Stimulated activated CD4-positive, alpha-beta T cell treated with anti-CD3 and anti-CD28 coated beads, TNF-alpha, amount 100 ng/mL, for 1 hour (primary cell): ENCODE measurements at regions not wholly inside any gene's neighbourhood (a gene's known extent, or its start where the extent isn't known, plus 50 kb on each side); places are given as distances from the start of the nearest gene placed in this dataset.
"Not testable (repeated sequence)": the region's sequence is repeated elsewhere in the genome, so short reads cannot be mapped to it uniquely, and the experiment has no call there.

Experiments used
- DNase-seq, 3 donors: peaks; one replicate each; pipeline ENCODE4 v3.0.0-alpha.2; 2020; ENCODE audit warnings: low read depth in 3 of 3, low spot score in 1 of 3

GRCh38 chr9:15113288-15113687, 193.7 kb downstream of the TTC39B start:
- no peak for DNase-seq

GRCh38 chr9:15111071-15111470, 195.9 kb downstream of the TTC39B start:
- DNase-seq, result no peak

GRCh38 chr9:15104826-15105420, 194.7 kb upstream of the FREM1 start:
- peak in 2 of 3 donors; percentile 0 for DNase-seq

GRCh38 chr9:15103290-15103689, 193.1 kb upstream of the FREM1 start:
- no peak for DNase-seq

GRCh38 chr9:15101095-15101494, 190.9 kb upstream of the FREM1 start:
- DNase-seq, result no peak

- DNase-seq, result no peak
These were observed 190.3 kb upstream of the FREM1 start for GRCh38 chr9:15100571-15100970.

GRCh38 chr9:15096972-15097371, 186.7 kb upstream of the FREM1 start:
- no peak for DNase-seq

- DNase-seq, result no peak
These were observed 176.6 kb upstream of the FREM1 start for GRCh38 chr9:15086778-15087324.

- DNase-seq, result no peak
These were observed 176.0 kb upstream of the FREM1 start for GRCh38 chr9:15086156-15086763.

- no peak for DNase-seq
These were observed 171.0 kb upstream of the FREM1 start for GRCh38 chr9:15081021-15081753.

- no peak for DNase-seq
These were observed 170.2 kb upstream of the FREM1 start for GRCh38 chr9:15080401-15080800.

- no peak for DNase-seq
These were observed 169.8 kb upstream of the FREM1 start for GRCh38 chr9:15079989-15080388.

- no peak for DNase-seq
These were observed 167.9 kb upstream of the FREM1 start for GRCh38 chr9:15077946-15078729.

- DNase-seq, result no peak
These were observed 163.4 kb upstream of the FREM1 start for GRCh38 chr9:15073620-15074019.

GRCh38 chr9:15070716-15071115, 160.5 kb upstream of the FREM1 start:
- DNase-seq, result no peak

- no peak for DNase-seq
These were observed 158.9 kb upstream of the FREM1 start for GRCh38 chr9:15069106-15069505.

GRCh38 chr9:15068261-15068660, 158.0 kb upstream of the FREM1 start:
- DNase-seq, result no peak

- DNase-seq, result no peak
These were observed 148.8 kb upstream of the FREM1 start for GRCh38 chr9:15059003-15059402.

- DNase-seq, result no peak
These were observed 148.0 kb upstream of the FREM1 start for GRCh38 chr9:15058236-15058635.

GRCh38 chr9:15055284-15055683, 145.1 kb upstream of the FREM1 start:
- DNase-seq, result not testable (repeated sequence)

GRCh38 chr9:15048772-15049171, 138.5 kb upstream of the FREM1 start:
- DNase-seq, result no peak
